IgD-negative memory B cell (primary cell): ENCODE measurements at regions not wholly inside any gene's neighbourhood (a gene's known extent, or its start where the extent isn't known, plus 50 kb on each side); places are given as distances from the start of the nearest gene placed in this dataset.

ENCODE experiments used
- H3K27ac Mint-ChIP-seq, 3 donors: one replicate each; pipeline ENCODE4 v1.8.0; 2020 to 2022; ENCODE audit warnings: mild to moderate bottlenecking in 3 of 3, mixed read lengths in 3 of 3, moderate library complexity in 1 of 3
- H3K27me3 Mint-ChIP-seq: one replicate; pipeline ENCODE4 v1.8.0; 2021; ENCODE audit warnings: mixed read lengths
- H3K36me3 Mint-ChIP-seq: one replicate; pipeline ENCODE4 v1.8.0; 2020; ENCODE audit warnings: mild to moderate bottlenecking, mixed read lengths
- H3K4me1 Mint-ChIP-seq, 3 donors: one replicate each; pipeline ENCODE4 v1.8.0; 2020 to 2022; ENCODE audit warnings: mixed read lengths in 3 of 3, mild to moderate bottlenecking in 1 of 3
- H3K4me3 Mint-ChIP-seq, 4 donors: one replicate each; pipeline ENCODE4 v1.8.0; 2020 to 2022; ENCODE audit warnings: mild to moderate bottlenecking in 4 of 4, mixed read lengths in 4 of 4, moderate library complexity in 3 of 4
- H3K9me3 Mint-ChIP-seq, 3 donors: one replicate each; pipeline ENCODE4 v1.8.0; 2020 to 2021; ENCODE audit warnings: mixed read lengths in 3 of 3, mild to moderate bottlenecking in 1 of 3

GRCh38 chr13:64850017-64850416 lies 2380.1 kb downstream of the PCDH9 start:
- H3K9me3 Mint-ChIP-seq = peaks cover 2 to 14% (median 3%) of the 10 kb centered on the region in 3 donors
- no peaks in the 10 kb centered on the region for H3K36me3 Mint-ChIP-seq
- no peaks in the 10 kb centered on the region for H3K27me3 Mint-ChIP-seq
- no peaks in the 10 kb centered on the region for H3K4me1 Mint-ChIP-seq
- H3K27ac Mint-ChIP-seq = no peak overlapping the region
- no peak overlapping the region for H3K4me3 Mint-ChIP-seq

- no peaks in the 10 kb centered on the region for H3K4me1 Mint-ChIP-seq
Measured at GRCh38 chr13:64849196-64849595, 2380.9 kb downstream of the PCDH9 start.

GRCh38 chr13:64847767-64848166 lies 2382.4 kb downstream of the PCDH9 start:
- no peaks in the 10 kb centered on the region for H3K36me3 Mint-ChIP-seq
- no peaks in the 10 kb centered on the region for H3K4me1 Mint-ChIP-seq
- peaks cover 2 to 14% (median 4%) of the 10 kb centered on the region in 3 donors for H3K9me3 Mint-ChIP-seq
- no peak overlapping the region for H3K27ac Mint-ChIP-seq
- H3K4me3 Mint-ChIP-seq = no peak overlapping the region
- no peaks in the 10 kb centered on the region for H3K27me3 Mint-ChIP-seq

More at GRCh38 chr13:64849196-64849595, 2380.9 kb downstream of the PCDH9 start:
- Mint-ChIP-seq H3K27me3 (no peaks in the 10 kb centered on the region), H3K4me3 (no peak overlapping the region), H3K36me3 (no peaks in the 10 kb centered on the region), H3K9me3 (peaks cover 1 to 14% (median 2%) of the 10 kb centered on the region in 3 donors), H3K27ac (no peak overlapping the region)

- H3K27ac Mint-ChIP-seq = no peak overlapping the region
- H3K9me3 Mint-ChIP-seq = peaks cover 2 to 7% (median 5%) of the 10 kb centered on the region in 3 donors
- no peak overlapping the region for H3K4me3 Mint-ChIP-seq
- no peaks in the 10 kb centered on the region for H3K27me3 Mint-ChIP-seq
- no peaks in the 10 kb centered on the region for H3K36me3 Mint-ChIP-seq
- no peaks in the 10 kb centered on the region for H3K4me1 Mint-ChIP-seq
Measured at GRCh38 chr13:64845110-64845509, 2385.0 kb downstream of the PCDH9 start.

- H3K36me3 Mint-ChIP-seq = no peaks in the 10 kb centered on the region
- no peak overlapping the region for H3K27ac Mint-ChIP-seq
- H3K4me1 Mint-ChIP-seq = no peaks in the 10 kb centered on the region
- no peaks in the 10 kb centered on the region for H3K27me3 Mint-ChIP-seq
- H3K4me3 Mint-ChIP-seq = no peak overlapping the region
- H3K9me3 Mint-ChIP-seq = peaks cover 2 to 9% (median 5%) of the 10 kb centered on the region in 3 donors
Measured at GRCh38 chr13:64819081-64819480, 2411.1 kb downstream of the PCDH9 start.

DNA sequence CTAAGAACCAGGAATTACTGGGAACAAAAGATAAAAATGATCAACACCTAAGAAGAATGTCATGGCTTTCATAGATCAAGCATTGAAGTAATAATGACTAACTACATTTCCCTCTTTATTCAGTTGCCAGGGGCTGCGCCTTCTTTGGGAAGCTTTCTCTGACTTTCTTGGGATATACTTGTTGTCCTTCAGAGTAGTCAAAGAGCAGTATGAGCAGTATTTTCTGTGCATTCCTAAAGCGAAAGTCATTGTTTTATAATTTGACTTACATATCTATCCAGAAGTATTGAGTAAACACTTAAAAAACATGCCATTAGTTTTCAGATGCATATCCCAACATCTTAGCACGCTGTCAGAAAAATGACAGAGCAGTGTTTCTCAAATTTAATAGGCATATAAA lies 2412.4 kb downstream of the PCDH9 start:
- Mint-ChIP-seq H3K4me1 (no peaks in the 10 kb centered on the region), H3K9me3 (peaks cover 2 to 9% (median 5%) of the 10 kb centered on the region in 3 donors), H3K4me3 (no peak overlapping the region), H3K36me3 (no peaks in the 10 kb centered on the region), H3K27ac (no peak overlapping the region), H3K27me3 (no peaks in the 10 kb centered on the region)

- H3K27ac Mint-ChIP-seq = no peak overlapping the region
- no peaks in the 10 kb centered on the region for H3K4me1 Mint-ChIP-seq
- H3K9me3 Mint-ChIP-seq = peaks cover 6 to 8% (median 6%) of the 10 kb centered on the region in 3 donors
- no peaks in the 10 kb centered on the region for H3K36me3 Mint-ChIP-seq
- H3K27me3 Mint-ChIP-seq = no peaks in the 10 kb centered on the region
- H3K4me3 Mint-ChIP-seq = no peak overlapping the region
Measured at GRCh38 chr13:64810750-64811149, 2419.4 kb downstream of the PCDH9 start.

- Mint-ChIP-seq H3K27ac (no peak overlapping the region), H3K4me1 (no peaks in the 10 kb centered on the region), H3K27me3 (no peaks in the 10 kb centered on the region), H3K4me3 (no peak overlapping the region), H3K36me3 (no peaks in the 10 kb centered on the region), H3K9me3 (peaks cover 6 to 8% (median 6%) of the 10 kb centered on the region in 3 donors)
Measured at GRCh38 chr13:64808704-64809103, 2421.4 kb downstream of the PCDH9 start.

DNA sequence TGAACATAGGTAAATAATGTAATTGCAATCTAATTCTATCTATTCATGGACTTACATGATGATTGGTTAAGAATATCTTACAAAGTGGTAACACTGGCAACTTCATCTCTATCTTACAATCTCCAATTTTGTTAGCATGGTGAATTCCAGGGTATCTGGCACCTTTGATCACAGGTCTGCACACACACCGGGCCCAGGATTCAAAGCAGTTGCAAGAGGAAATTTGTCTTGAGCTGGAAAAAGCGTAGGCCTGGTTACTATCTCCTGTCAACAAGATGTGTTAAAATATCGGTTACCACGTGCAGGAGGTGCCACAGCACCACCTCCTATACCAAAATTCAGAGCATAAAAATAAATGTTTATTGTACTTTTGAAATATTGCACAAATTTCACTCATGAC lies 2428.4 kb downstream of the PCDH9 start:
- Mint-ChIP-seq H3K4me1 (no peaks in the 10 kb centered on the region), H3K27ac (no peak overlapping the region)

GRCh38 chr13:64798422-64798821 lies 2431.7 kb downstream of the PCDH9 start:
- H3K4me3 Mint-ChIP-seq = no peak overlapping the region
- no peaks in the 10 kb centered on the region for H3K36me3 Mint-ChIP-seq

More for the DNA sequence above, 2428.4 kb downstream of the PCDH9 start:
- H3K36me3 Mint-ChIP-seq = no peaks in the 10 kb centered on the region
- no peaks in the 10 kb centered on the region for H3K27me3 Mint-ChIP-seq
- H3K9me3 Mint-ChIP-seq = peaks cover 0 to 6% (median 3%) of the 10 kb centered on the region in 3 donors
- no peak overlapping the region for H3K4me3 Mint-ChIP-seq

DNA sequence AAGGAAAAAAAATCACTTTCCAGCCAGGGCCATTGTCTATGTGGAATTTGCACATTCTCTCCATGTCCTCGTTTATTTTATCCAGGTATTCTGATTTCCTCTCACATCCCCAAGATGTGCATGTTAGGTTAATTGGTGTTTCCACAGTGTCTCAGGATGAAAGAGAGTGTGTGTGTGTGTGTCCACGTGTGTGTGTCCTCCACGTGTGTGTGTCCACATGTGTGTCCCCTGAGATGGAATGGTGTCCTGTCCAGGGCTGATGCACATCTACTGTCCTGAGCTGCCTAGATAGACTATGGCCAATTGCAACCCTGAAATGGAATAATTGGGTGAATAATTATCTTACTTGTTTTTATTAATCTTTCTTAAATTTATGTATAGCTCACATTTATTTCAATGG lies 2436.5 kb downstream of the PCDH9 start:
- Mint-ChIP-seq H3K27ac (no peak overlapping the region), H3K4me1 (no peaks in the 10 kb centered on the region), H3K4me3 (no peak overlapping the region), H3K36me3 (no peaks in the 10 kb centered on the region), H3K9me3 (peaks cover 6 to 10% (median 9%) of the 10 kb centered on the region in 3 donors), H3K27me3 (no peaks in the 10 kb centered on the region)

More at GRCh38 chr13:64798422-64798821, 2431.7 kb downstream of the PCDH9 start:
- no peak overlapping the region for H3K27ac Mint-ChIP-seq
- H3K27me3 Mint-ChIP-seq = no peaks in the 10 kb centered on the region
- peaks cover 3 to 14% (median 8%) of the 10 kb centered on the region in 3 donors for H3K9me3 Mint-ChIP-seq
- no peaks in the 10 kb centered on the region for H3K4me1 Mint-ChIP-seq

DNA sequence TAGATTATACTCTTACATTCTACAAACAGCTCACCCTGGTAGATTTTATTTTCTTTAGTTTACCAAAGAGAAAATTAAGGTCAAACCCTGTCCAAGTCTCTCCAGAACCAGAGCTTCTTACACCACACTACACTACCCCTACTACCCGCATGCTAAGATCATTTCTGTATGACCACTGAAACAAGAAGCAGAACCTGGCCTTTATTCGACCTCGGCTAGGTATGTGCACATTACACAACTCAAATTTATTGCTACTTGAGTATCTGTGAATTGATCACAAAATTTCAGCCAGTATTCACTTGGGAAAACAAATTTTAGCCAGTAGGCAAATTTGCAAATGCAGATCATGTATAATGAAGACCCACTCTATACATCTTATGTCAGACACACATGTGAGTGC lies 2437.0 kb downstream of the PCDH9 start:
- H3K36me3 Mint-ChIP-seq = no peaks in the 10 kb centered on the region
- no peak overlapping the region for H3K27ac Mint-ChIP-seq
- H3K27me3 Mint-ChIP-seq = no peaks in the 10 kb centered on the region
- peaks cover 6 to 10% (median 9%) of the 10 kb centered on the region in 3 donors for H3K9me3 Mint-ChIP-seq
- H3K4me3 Mint-ChIP-seq = no peak overlapping the region
- H3K4me1 Mint-ChIP-seq = no peaks in the 10 kb centered on the region

DNA sequence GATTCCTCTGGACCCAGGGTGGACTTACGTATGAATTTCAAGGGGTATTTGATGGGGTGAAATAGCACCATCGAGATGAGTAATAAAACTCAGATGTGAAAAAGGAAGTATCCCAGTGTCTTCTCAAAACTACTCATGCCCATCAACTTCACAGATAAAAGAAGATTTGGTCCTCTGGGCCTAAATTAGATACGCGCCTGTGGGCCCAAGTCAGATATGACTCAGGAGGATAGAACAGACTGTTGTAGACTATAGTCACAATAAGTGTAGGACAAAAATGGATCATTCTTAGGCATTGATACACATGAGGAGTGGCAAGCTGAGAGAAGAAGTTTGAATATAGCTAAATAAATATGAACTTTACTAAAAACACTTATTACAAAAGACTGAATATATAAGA lies 2438.8 kb downstream of the PCDH9 start:
- Mint-ChIP-seq H3K27me3 (no peaks in the 10 kb centered on the region), H3K4me3 (no peak overlapping the region)

GRCh38 chr13:64782466-64782865 lies 2447.7 kb downstream of the PCDH9 start:
- Mint-ChIP-seq H3K9me3 (peaks cover 0 to 16% (median 8%) of the 10 kb centered on the region in 3 donors), H3K4me3 (no peak overlapping the region), H3K27me3 (no peaks in the 10 kb centered on the region), H3K27ac (no peak overlapping the region), H3K4me1 (no peaks in the 10 kb centered on the region), H3K36me3 (no peaks in the 10 kb centered on the region)

More for the DNA sequence above, 2438.8 kb downstream of the PCDH9 start:
- H3K9me3 Mint-ChIP-seq = peaks cover 4 to 13% (median 9%) of the 10 kb centered on the region in 3 donors
- no peaks in the 10 kb centered on the region for H3K4me1 Mint-ChIP-seq
- no peaks in the 10 kb centered on the region for H3K36me3 Mint-ChIP-seq
- no peak overlapping the region for H3K27ac Mint-ChIP-seq

- H3K36me3 Mint-ChIP-seq = no peaks in the 10 kb centered on the region
- no peak overlapping the region for H3K27ac Mint-ChIP-seq
- H3K4me1 Mint-ChIP-seq = no peaks in the 10 kb centered on the region
- H3K27me3 Mint-ChIP-seq = no peaks in the 10 kb centered on the region
- no peak overlapping the region for H3K4me3 Mint-ChIP-seq
- peaks cover 0 to 6% (median 3%) of the 10 kb centered on the region in 3 donors for H3K9me3 Mint-ChIP-seq
Measured at GRCh38 chr13:64778002-64778401, 2452.1 kb downstream of the PCDH9 start.

GRCh38 chr13:64774915-64775314 lies 2455.2 kb downstream of the PCDH9 start:
- Mint-ChIP-seq H3K27ac (no peak overlapping the region), H3K27me3 (no peaks in the 10 kb centered on the region), H3K36me3 (no peaks in the 10 kb centered on the region), H3K4me3 (no peak overlapping the region), H3K4me1 (peaks cover 0 to 1% (median 0%) of the 10 kb centered on the region in 3 donors), H3K9me3 (peaks cover 0 to 6% (median 3%) of the 10 kb centered on the region in 3 donors)
